ENCODE measurements at regions not wholly inside any gene's neighbourhood (a gene's known extent, or its start where the extent isn't known, plus 50 kb on each side); places are given as distances from the start of the nearest gene placed in this dataset.

DNA sequence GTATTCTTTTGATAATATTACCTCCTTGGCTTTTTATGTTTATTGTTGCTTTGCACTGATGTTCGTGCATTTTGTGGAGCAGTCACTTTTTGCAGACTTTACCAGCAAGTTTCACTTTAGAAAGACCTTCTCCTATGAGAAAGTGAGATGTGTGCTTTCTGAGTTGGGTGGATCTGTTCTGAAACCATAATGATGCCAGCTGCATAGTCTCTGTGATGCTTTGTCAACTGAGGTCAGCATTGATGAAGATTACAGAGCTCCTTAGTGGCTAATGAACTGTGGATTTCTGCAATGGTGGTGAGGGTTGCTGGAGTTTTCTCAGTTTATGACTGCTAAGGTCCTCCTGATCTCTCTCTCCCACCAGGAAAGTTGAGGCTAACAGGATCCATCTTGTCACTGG, 309.9 kb upstream of the SLITRK6 start:
- H2BK120ac ChIP-seq (ENCODE audit: low read depth, low read length, poor library complexity, severe bottlenecking): no peak overlapping the region
- no peak overlapping the region for H2AFZ ChIP-seq (ENCODE audit: low read length)
- WGBS (ENCODE audit: extremely low coverage, insufficient read length, low lambda C conversion rate): no CpG with 5 or more reads among the region's 1 CpG
- H3K27ac ChIP-seq (ENCODE audit: insufficient read length, low read depth, low read length): no peak overlapping the region
- no peak overlapping the region for H2BK20ac ChIP-seq (ENCODE audit: low read depth, low read length, poor library complexity, severe bottlenecking)
- H3K9ac ChIP-seq (ENCODE audit: extremely low read depth, insufficient read length, low read length): no peak overlapping the region
- Mint-ChIP-seq H3K4me3 (no peak overlapping the region), H3K4me1 (no peaks in the 10 kb centered on the region), H3K36me3 (ENCODE audit: insufficient read depth in 1 of 3, low read depth in 3 of 3) (peaks cover 3 to 10% (median 4%) of the 10 kb centered on the region in 3 experiments; a peak in 5 of 7 replicates), H3K27ac (no peak overlapping the region), H3K9me3 (peaks cover 8 to 10% of the 10 kb centered on the region in 2 experiments; a peak in 4 of 5 replicates), H3K27me3 (ENCODE audit: low read depth) (no peaks in the 10 kb centered on the region)
- H3K18ac ChIP-seq (ENCODE audit: insufficient read length, low read depth, low read length): no peak overlapping the region
- H2BK15ac ChIP-seq (ENCODE audit: low read depth, low read length): no peak overlapping the region
- H3K79me2 ChIP-seq (ENCODE audit: insufficient read depth, low read length): no peaks in the 10 kb centered on the region
- H3K4ac ChIP-seq (ENCODE audit: low read depth, low read length): no peak overlapping the region
- no peak overlapping the region for H2BK5ac ChIP-seq (ENCODE audit: insufficient read length, low read length)
- no peak overlapping the region for H4K8ac ChIP-seq (replicated peaks; ENCODE audit: insufficient read length, low read depth, low read length)
- no peak overlapping the region for H2BK12ac ChIP-seq (ENCODE audit: insufficient read length, low read depth, low read length)
- H3K4me2 ChIP-seq (ENCODE audit: insufficient read depth, insufficient read length, low read length): no peak overlapping the region
- no peak overlapping the region for H3T11ph ChIP-seq (ENCODE audit: low read length)
- no peak overlapping the region for H3K23ac ChIP-seq (ENCODE audit: insufficient read length, low read depth, low read length)
- H3K14ac ChIP-seq (ENCODE audit: insufficient read depth, low read length): no peak overlapping the region
- no peak overlapping the region for H4K91ac ChIP-seq (ENCODE audit: insufficient read length, low read depth, low read length)
- no peak overlapping the region for H3K56ac ChIP-seq (ENCODE audit: insufficient read length, low read depth, low read length)
- no peak overlapping the region for H4K5ac ChIP-seq (ENCODE audit: insufficient read length, low read depth, low read length)
- DNase-seq: no peak
- H3K27me3 ChIP-seq (ENCODE audit: insufficient read depth, low read length): no peaks in the 10 kb centered on the region; the same call in 1 of the 2 replicates
- no peaks in the 10 kb centered on the region for H3K9me3 ChIP-seq (ENCODE audit: control insufficient read depth, low read depth, low read length)
- H2AK5ac ChIP-seq (ENCODE audit: insufficient read length, low read length): no peak overlapping the region
- TF ChIP-seq, protein P1, sequence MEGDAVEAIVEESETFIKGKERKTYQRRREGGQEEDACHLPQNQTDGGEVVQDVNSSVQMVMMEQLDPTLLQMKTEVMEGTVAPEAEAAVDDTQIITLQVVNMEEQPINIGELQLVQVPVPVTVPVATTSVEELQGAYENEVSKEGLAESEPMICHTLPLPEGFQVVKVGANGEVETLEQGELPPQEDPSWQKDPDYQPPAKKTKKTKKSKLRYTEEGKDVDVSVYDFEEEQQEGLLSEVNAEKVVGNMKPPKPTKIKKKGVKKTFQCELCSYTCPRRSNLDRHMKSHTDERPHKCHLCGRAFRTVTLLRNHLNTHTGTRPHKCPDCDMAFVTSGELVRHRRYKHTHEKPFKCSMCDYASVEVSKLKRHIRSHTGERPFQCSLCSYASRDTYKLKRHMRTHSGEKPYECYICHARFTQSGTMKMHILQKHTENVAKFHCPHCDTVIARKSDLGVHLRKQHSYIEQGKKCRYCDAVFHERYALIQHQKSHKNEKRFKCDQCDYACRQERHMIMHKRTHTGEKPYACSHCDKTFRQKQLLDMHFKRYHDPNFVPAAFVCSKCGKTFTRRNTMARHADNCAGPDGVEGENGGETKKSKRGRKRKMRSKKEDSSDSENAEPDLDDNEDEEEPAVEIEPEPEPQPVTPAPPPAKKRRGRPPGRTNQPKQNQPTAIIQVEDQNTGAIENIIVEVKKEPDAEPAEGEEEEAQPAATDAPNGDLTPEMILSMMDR (conservative IDR thresholded peaks at IDR 0.05): no peak
- no peaks in the 10 kb centered on the region for H3K4me1 ChIP-seq (ENCODE audit: insufficient read depth, low read length)
- H3K79me1 ChIP-seq (ENCODE audit: insufficient read depth, low read depth, low read length, poor library complexity, severe bottlenecking): no peaks in the 10 kb centered on the region
- H3K23me2 ChIP-seq (ENCODE audit: insufficient read length, low read depth, low read length, poor library complexity, severe bottlenecking): no peaks in the 10 kb centered on the region
- H4K20me1 ChIP-seq (ENCODE audit: control insufficient read depth, insufficient read depth, insufficient read length): no peaks in the 10 kb centered on the region

All from H9 (cell line).